CD4-positive, alpha-beta T cell (primary cell): ENCODE measurements at regions not wholly inside any gene's neighbourhood (a gene's known extent, or its start where the extent isn't known, plus 50 kb on each side); places are given as distances from the start of the nearest gene placed in this dataset.

Experiments used
- ATAC-seq: fragments of 200-7000 bp; cut with Tn5 transposase; one replicate; pipeline ENCODE4 v1.10.0; 2022; ENCODE audit warnings: mild to moderate bottlenecking; ENCODE audit not compliant: poor library complexity
- CTCF ChIA-PET: fragments of 350-600 bp; sonication (Branson Sonifier 250); formaldehyde crosslinking; loops from one replicate; lab custom pipeline; 2021; ENCODE audit warnings: antibody characterized with exemption, inconsistent platforms; lab: Charles Lee
- POLR2A ChIA-PET: fragments of 350-600 bp; sonication (Branson Sonifier 250); formaldehyde crosslinking; loops from one replicate; lab custom pipeline; 2021; ENCODE audit warnings: antibody characterized with exemption, inconsistent platforms; lab: Charles Lee
- DNase-seq, 14 experiments: peaks; one replicate each; pipeline ENCODE4 v3.0.0-alpha.2; 2013 to 2020; ENCODE audit warnings: mixed read lengths in 2 of 14
- H3K27ac ChIP-seq, 2 donors: one replicate each; pipeline versions ENCODE4 v1.5.1 to v1.7.0; 2013; ENCODE audit warnings: low read length in 2 of 2, low read depth in 1 of 2, mild to moderate bottlenecking in 1 of 2
- H3K27me3 ChIP-seq, 2 experiments: 1 replicate in 1 of 2; 2 replicates in 1 of 2; pipeline versions ENCODE4 v1.6.1 to v1.7.0; 2013; ENCODE audit warnings: low read length in 2 of 2, control low read depth in 1 of 2, mild to moderate bottlenecking in 1 of 2, moderate library complexity in 1 of 2; ENCODE audit not compliant: insufficient read depth in 2 of 2, control insufficient read depth in 1 of 2
- H3K36me3 ChIP-seq: one replicate; pipeline ENCODE4 v1.6.1; 2013; ENCODE audit warnings: low read length, control low read depth; ENCODE audit not compliant: insufficient read depth
- H3K4me1 ChIP-seq: one replicate; pipeline ENCODE4 v1.6.1; 2013; ENCODE audit warnings: low read length, control low read depth; ENCODE audit not compliant: insufficient read depth
- H3K4me3 ChIP-seq: one replicate; pipeline ENCODE4 v1.5.1; 2013; ENCODE audit warnings: mild to moderate bottlenecking, low read length, moderate library complexity
- H3K9me3 ChIP-seq, 2 experiments: 1 replicate in 1 of 2; 2 replicates in 1 of 2; pipeline versions ENCODE4 v1.6.1 to v1.7.0; 2013; ENCODE audit warnings: low read length in 2 of 2, mild to moderate bottlenecking in 2 of 2, control low read depth in 1 of 2, moderate library complexity in 1 of 2; ENCODE audit not compliant: control insufficient read depth in 1 of 2, insufficient read depth in 1 of 2
- H3K27ac Mint-ChIP-seq: one replicate; pipeline ENCODE4 v1.8.0; 2020; ENCODE audit warnings: mixed read lengths
- H3K27me3 Mint-ChIP-seq: one replicate; pipeline ENCODE4 v1.8.0; 2021; ENCODE audit warnings: mixed read lengths
- H3K36me3 Mint-ChIP-seq: one replicate; pipeline ENCODE4 v1.8.0; 2021; ENCODE audit warnings: low read depth, mixed read lengths
- H3K4me1 Mint-ChIP-seq: one replicate; pipeline ENCODE4 v1.8.0; 2021; ENCODE audit warnings: low read depth, mixed read lengths
- H3K4me3 Mint-ChIP-seq: one replicate; pipeline ENCODE4 v1.8.0; 2020; ENCODE audit warnings: mild to moderate bottlenecking, mixed read lengths
- H3K9me3 Mint-ChIP-seq: one replicate; pipeline ENCODE4 v1.8.0; 2020; ENCODE audit warnings: mixed read lengths
- intact Hi-C, 2 experiments: fragments of 100-400 bp; cut with DNase I in 1 of 2; cut with micrococcal nuclease in 1 of 2; formaldehyde crosslinking; loops; one replicate each; pipeline versions ENCODE4 v1.15.1 to v1.9.0; 2023 to 2025; cut with DNase I, micrococcal nuclease
- TF ChIP-seq, protein P1 (sequence below): fragments of 200-600 bp; IDR thresholded peaks from one replicate; pipeline ENCODE4 v1.8.0; 2022; ENCODE audit warnings: antibody characterized with exemption, mild to moderate bottlenecking

GRCh38 chr9:108591121-108591520 is 264.7 kb downstream of the ACTL7B start:
- H3K4me1 ChIP-seq: no peaks in the 10 kb centered on the region
- TF ChIP-seq, protein P1, sequence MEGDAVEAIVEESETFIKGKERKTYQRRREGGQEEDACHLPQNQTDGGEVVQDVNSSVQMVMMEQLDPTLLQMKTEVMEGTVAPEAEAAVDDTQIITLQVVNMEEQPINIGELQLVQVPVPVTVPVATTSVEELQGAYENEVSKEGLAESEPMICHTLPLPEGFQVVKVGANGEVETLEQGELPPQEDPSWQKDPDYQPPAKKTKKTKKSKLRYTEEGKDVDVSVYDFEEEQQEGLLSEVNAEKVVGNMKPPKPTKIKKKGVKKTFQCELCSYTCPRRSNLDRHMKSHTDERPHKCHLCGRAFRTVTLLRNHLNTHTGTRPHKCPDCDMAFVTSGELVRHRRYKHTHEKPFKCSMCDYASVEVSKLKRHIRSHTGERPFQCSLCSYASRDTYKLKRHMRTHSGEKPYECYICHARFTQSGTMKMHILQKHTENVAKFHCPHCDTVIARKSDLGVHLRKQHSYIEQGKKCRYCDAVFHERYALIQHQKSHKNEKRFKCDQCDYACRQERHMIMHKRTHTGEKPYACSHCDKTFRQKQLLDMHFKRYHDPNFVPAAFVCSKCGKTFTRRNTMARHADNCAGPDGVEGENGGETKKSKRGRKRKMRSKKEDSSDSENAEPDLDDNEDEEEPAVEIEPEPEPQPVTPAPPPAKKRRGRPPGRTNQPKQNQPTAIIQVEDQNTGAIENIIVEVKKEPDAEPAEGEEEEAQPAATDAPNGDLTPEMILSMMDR: no peak
- intact Hi-C loops: loop anchor here in 1 of 2 experiments (10.0 kb wide), 1 partner anchor 56 kb away; no protein-coding TSS in a partner anchor
- H3K27me3 ChIP-seq: no peaks in the 10 kb centered on the region
- no peak overlapping the region for H3K4me3 Mint-ChIP-seq
- H3K9me3 ChIP-seq: no peaks in the 10 kb centered on the region
- no peaks in the 10 kb centered on the region for H3K36me3 ChIP-seq
- ATAC-seq (no peak), DNase-seq (no peak)
- no peaks in the 10 kb centered on the region for H3K27me3 Mint-ChIP-seq
- H3K36me3 Mint-ChIP-seq: no peaks in the 10 kb centered on the region
- H3K27ac ChIP-seq: no peak overlapping the region
- H3K4me1 Mint-ChIP-seq: no peaks in the 10 kb centered on the region
- POLR2A ChIA-PET: no interaction called here
- H3K4me3 ChIP-seq: no peak overlapping the region
- H3K9me3 Mint-ChIP-seq: no peaks in the 10 kb centered on the region
- no peak overlapping the region for H3K27ac Mint-ChIP-seq
- CTCF ChIA-PET: no interaction called here

- H3K27ac Mint-ChIP-seq: no peak overlapping the region
- no peak overlapping the region for H3K27ac ChIP-seq
- H3K9me3 Mint-ChIP-seq: no peaks in the 10 kb centered on the region
- no peaks in the 10 kb centered on the region for H3K27me3 ChIP-seq
- H3K4me1 Mint-ChIP-seq: no peaks in the 10 kb centered on the region
- no peaks in the 10 kb centered on the region for H3K27me3 Mint-ChIP-seq
- no peak overlapping the region for H3K4me3 Mint-ChIP-seq
- no peak overlapping the region for H3K4me3 ChIP-seq
- CTCF ChIA-PET: no interaction called here
- no peaks in the 10 kb centered on the region for H3K36me3 Mint-ChIP-seq
- TF ChIP-seq, protein P1: no peak
- H3K4me1 ChIP-seq: no peaks in the 10 kb centered on the region
- no peaks in the 10 kb centered on the region for H3K36me3 ChIP-seq
- no peaks in the 10 kb centered on the region for H3K9me3 ChIP-seq
- DNase-seq (no peak), ATAC-seq (no peak)
- POLR2A ChIA-PET: no interaction called here
- intact Hi-C loops: loop anchor here in 1 of 2 experiments (10.0 kb wide), 1 partner anchor 57 kb away; no protein-coding TSS in a partner anchor
Observed at GRCh38 chr9:108588246-108588645, 267.5 kb downstream of the ACTL7B start.

DNA sequence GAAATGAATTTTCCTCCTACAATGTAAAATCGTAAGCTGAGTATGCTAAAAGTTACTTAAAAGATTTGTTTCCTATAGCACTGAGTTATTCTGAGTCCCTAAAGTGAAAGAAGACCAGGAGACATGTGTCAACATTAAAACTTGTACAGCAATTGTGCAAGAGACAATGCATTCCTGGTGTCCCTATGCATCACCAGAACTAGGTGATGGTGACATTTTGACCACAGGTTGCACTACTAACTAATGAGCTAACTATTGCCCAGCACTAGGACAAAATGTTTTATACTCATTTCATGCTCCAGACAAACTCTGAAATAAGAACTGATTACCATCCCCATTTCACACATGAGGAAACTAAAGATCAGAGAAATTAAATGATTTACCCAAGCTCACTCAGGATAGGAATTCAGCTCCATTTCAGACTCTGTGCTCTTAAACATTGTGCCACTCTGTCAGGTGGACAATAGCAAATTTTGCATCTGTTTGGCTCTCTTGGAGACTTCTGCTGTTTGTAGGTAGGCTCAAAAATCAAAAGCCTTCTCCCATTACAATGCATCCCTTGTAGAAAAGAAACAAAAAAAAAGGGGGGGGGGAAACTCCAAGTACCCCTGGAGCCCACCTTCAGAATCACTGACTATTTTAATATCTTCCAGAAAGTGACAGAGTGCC is 269.2 kb downstream of the ACTL7B start:
- DNase-seq: no peak
- Histone ChIP-seq H3K36me3 (no peaks in the 10 kb centered on the region), H3K27ac (no peak overlapping the region), H3K4me3 (no peak overlapping the region), H3K4me1 (no peaks in the 10 kb centered on the region), H3K9me3 (no peaks in the 10 kb centered on the region), H3K27me3 (no peaks in the 10 kb centered on the region)
- Mint-ChIP-seq H3K4me1 (no peaks in the 10 kb centered on the region), H3K36me3 (no peaks in the 10 kb centered on the region), H3K4me3 (no peak overlapping the region), H3K9me3 (no peaks in the 10 kb centered on the region), H3K27me3 (no peaks in the 10 kb centered on the region), H3K27ac (no peak overlapping the region)
- CTCF ChIA-PET: no interaction called here
- no peak for ATAC-seq
- TF ChIP-seq, protein P1: no peak
- POLR2A ChIA-PET: no interaction called here
- intact Hi-C loops: loop anchor here in 1 of 2 experiments (10.0 kb wide), 1 partner anchor 58 kb away; no protein-coding TSS in a partner anchor
